HEK293 (cell line): ENCODE measurements at regions not wholly inside any gene's neighbourhood (a gene's known extent, or its start where the extent isn't known, plus 50 kb on each side); places are given as distances from the start of the nearest gene placed in this dataset.

ENCODE experiments used
- CTCF ChIA-PET: fragments of 350-600 bp; formaldehyde crosslinking; extraction: SDS; loops from one replicate; lab custom pipeline; 2021; ENCODE audit warnings: antibody characterized with exemption; lab: Yijun Ruan, JAX
- POLR2A ChIA-PET: fragments of 300-600 bp; formaldehyde crosslinking; extraction: SDS; loops from one replicate; lab custom pipeline; 2020; ENCODE audit warnings: antibody characterized with exemption, inconsistent platforms; lab: Yijun Ruan, JAX
- H3K27ac ChIP-seq: fragments of 200-500 bp; sonication (Bioruptor generic); 2 replicates; pipeline ENCODE4 v1.5.1; 2014; ENCODE audit warnings: low read depth, low read length, control low read depth, inconsistent platforms; ENCODE audit errors: extremely low read depth
- H3K36me3 ChIP-seq, 2 experiments: fragments of 200-500 bp in 1 of 2; sonication (Bioruptor generic) in 1 of 2; 1 replicate in 1 of 2; 2 replicates in 1 of 2; pipeline ENCODE4 v1.5.1; 2014 to 2017; ENCODE audit warnings: inconsistent platforms in 2 of 2, low read length in 2 of 2; ENCODE audit not compliant: control insufficient read depth in 2 of 2, insufficient read depth in 1 of 2
- H3K4me1 ChIP-seq: fragments of 200-500 bp; sonication (Bioruptor generic); 2 replicates; pipeline ENCODE4 v1.5.1; 2014; ENCODE audit warnings: mild to moderate bottlenecking, low read length, inconsistent platforms; ENCODE audit not compliant: control insufficient read depth, insufficient read depth
- H3K4me3 ChIP-seq: 2 replicates; pipeline ENCODE4 v1.5.1; 2011; ENCODE audit warnings: low read depth, mild to moderate bottlenecking, control low read depth, low read length, moderate library complexity
- H3K9me3 ChIP-seq: fragments of 200-500 bp; sonication (Bioruptor generic); 2 replicates; pipeline ENCODE4 v1.5.1; 2014; ENCODE audit warnings: low read depth, low read length, inconsistent platforms; ENCODE audit not compliant: control insufficient read depth, insufficient read depth
- BCL11B ChIP-seq: fragments of 450-650 bp; formaldehyde crosslinking; IDR thresholded peaks from 2 replicates; pipeline ENCODE4 v1.5.1; 2016; ENCODE audit warnings: low read depth, missing biosample characterization, missing genetic modification characterization
- KLF9 ChIP-seq: fragments of 450-650 bp; formaldehyde crosslinking; IDR thresholded peaks from 2 replicates; pipeline ENCODE4 v1.5.1; 2016; ENCODE audit warnings: missing biosample characterization, missing genetic modification characterization, low read depth
- SP3 ChIP-seq: fragments of 450-650 bp; formaldehyde crosslinking; IDR thresholded peaks from 2 replicates; pipeline ENCODE4 v1.5.1; 2016; ENCODE audit warnings: missing biosample characterization, missing genetic modification characterization
- ZEB2 ChIP-seq: fragments of 450-650 bp; formaldehyde crosslinking; IDR thresholded peaks from 2 replicates; pipeline ENCODE4 v1.5.1; 2016; ENCODE audit warnings: missing biosample characterization, missing genetic modification characterization
- ZNF121 ChIP-seq: fragments of 450-650 bp; formaldehyde crosslinking; IDR thresholded peaks from 2 replicates; pipeline ENCODE4 v1.5.1; 2016; ENCODE audit warnings: missing biosample characterization, missing genetic modification characterization
- ZNF155 ChIP-seq: fragments of 450-650 bp; formaldehyde crosslinking; IDR thresholded peaks from 2 replicates; pipeline ENCODE4 v1.5.1; 2016; ENCODE audit warnings: missing biosample characterization, missing genetic modification characterization
- ZNF292 ChIP-seq: fragments of 450-650 bp; formaldehyde crosslinking; IDR thresholded peaks from 2 replicates; pipeline ENCODE4 v1.5.1; 2016; ENCODE audit warnings: low read depth, missing biosample characterization, missing genetic modification characterization, borderline replicate concordance
- ZNF341 ChIP-seq: fragments of 450-650 bp; formaldehyde crosslinking; IDR thresholded peaks from 2 replicates; pipeline ENCODE4; 2016; ENCODE audit warnings: low read depth, missing biosample characterization, missing genetic modification characterization
- ZNF391 ChIP-seq: fragments of 450-650 bp; formaldehyde crosslinking; IDR thresholded peaks from 2 replicates; pipeline ENCODE4 v1.5.1; 2016; ENCODE audit warnings: low read depth, missing biosample characterization, missing genetic modification characterization, borderline replicate concordance
- ZNF416 ChIP-seq: fragments of 450-650 bp; formaldehyde crosslinking; IDR thresholded peaks from 2 replicates; pipeline ENCODE4 v1.5.1; 2016; ENCODE audit warnings: missing biosample characterization, missing genetic modification characterization
- ZNF426 ChIP-seq: fragments of 450-650 bp; formaldehyde crosslinking; IDR thresholded peaks from 2 replicates; pipeline ENCODE4 v1.5.1; 2017; ENCODE audit warnings: missing biosample characterization, missing genetic modification characterization, mild to moderate bottlenecking, inconsistent platforms, moderate library complexity
- ZNF558 ChIP-seq: fragments of 450-650 bp; formaldehyde crosslinking; IDR thresholded peaks from 2 replicates; pipeline ENCODE4 v1.5.1; 2016; ENCODE audit warnings: missing biosample characterization, missing genetic modification characterization
- ZNF677 ChIP-seq: fragments of 450-650 bp; IDR thresholded peaks from 2 replicates; pipeline ENCODE4 v1.5.0; 2018; ENCODE audit warnings: missing biosample characterization, mild to moderate bottlenecking, missing genetic modification characterization, moderate library complexity
- ZNF747 ChIP-seq: fragments of 450-650 bp; formaldehyde crosslinking; IDR thresholded peaks from 2 replicates; pipeline ENCODE4 v1.5.1; 2016; ENCODE audit warnings: missing biosample characterization, missing genetic modification characterization
- ZSCAN23 ChIP-seq: fragments of 450-650 bp; formaldehyde crosslinking; IDR thresholded peaks from 2 replicates; pipeline ENCODE4 v1.5.1; 2016; ENCODE audit warnings: missing biosample characterization, missing genetic modification characterization
- TF ChIP-seq, protein P1 (sequence below): fragments of 450-650 bp; formaldehyde crosslinking; conservative IDR thresholded peaks from 2 replicates; pipeline ENCODE4 v1.5.1; 2016; ENCODE audit warnings: low read depth, missing biosample characterization, missing genetic modification characterization
- TF ChIP-seq, protein P2 (sequence below): fragments of 450-650 bp; formaldehyde crosslinking; optimal IDR thresholded peaks from 2 replicates; pipeline ENCODE3; 2016; ENCODE audit warnings: missing biosample characterization, mild to moderate bottlenecking, missing genetic modification characterization
- TF ChIP-seq, protein P3 (sequence below): fragments of 450-650 bp; formaldehyde crosslinking; IDR thresholded peaks from 2 replicates; pipeline ENCODE4 v1.5.1; 2016; ENCODE audit warnings: missing biosample characterization, missing genetic modification characterization, low read depth
- TF ChIP-seq, protein P4 (sequence below): fragments of 450-650 bp; formaldehyde crosslinking; IDR thresholded peaks from 2 replicates; pipeline ENCODE4 v1.5.1; 2017; ENCODE audit warnings: missing biosample characterization, missing genetic modification characterization
- TF ChIP-seq, protein P5 (sequence below): fragments of 450-650 bp; formaldehyde crosslinking; IDR thresholded peaks from 2 replicates; pipeline ENCODE4 v1.5.1; 2016; ENCODE audit warnings: missing biosample characterization, missing genetic modification characterization

DNA sequence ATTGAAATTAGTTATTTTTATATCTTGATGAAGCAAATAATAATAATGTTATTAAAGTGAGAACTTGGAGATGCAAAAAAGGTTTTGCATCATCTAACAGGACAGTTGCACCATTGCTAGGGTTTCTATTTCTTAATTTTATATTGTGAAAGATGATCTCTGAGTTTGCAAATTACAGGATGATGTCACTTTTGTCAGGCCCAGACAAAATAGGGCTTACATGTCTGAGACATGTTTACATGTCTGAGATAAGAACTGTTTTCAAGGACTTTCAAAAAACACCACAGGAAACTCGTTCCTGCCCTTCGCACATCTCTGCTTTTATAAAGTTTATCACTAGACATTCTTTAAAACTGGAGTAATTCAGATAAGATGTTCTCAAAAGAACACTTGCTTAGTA, 1075.8 kb upstream of the MANEA start (continued):
- TF ChIP-seq, protein P1, sequence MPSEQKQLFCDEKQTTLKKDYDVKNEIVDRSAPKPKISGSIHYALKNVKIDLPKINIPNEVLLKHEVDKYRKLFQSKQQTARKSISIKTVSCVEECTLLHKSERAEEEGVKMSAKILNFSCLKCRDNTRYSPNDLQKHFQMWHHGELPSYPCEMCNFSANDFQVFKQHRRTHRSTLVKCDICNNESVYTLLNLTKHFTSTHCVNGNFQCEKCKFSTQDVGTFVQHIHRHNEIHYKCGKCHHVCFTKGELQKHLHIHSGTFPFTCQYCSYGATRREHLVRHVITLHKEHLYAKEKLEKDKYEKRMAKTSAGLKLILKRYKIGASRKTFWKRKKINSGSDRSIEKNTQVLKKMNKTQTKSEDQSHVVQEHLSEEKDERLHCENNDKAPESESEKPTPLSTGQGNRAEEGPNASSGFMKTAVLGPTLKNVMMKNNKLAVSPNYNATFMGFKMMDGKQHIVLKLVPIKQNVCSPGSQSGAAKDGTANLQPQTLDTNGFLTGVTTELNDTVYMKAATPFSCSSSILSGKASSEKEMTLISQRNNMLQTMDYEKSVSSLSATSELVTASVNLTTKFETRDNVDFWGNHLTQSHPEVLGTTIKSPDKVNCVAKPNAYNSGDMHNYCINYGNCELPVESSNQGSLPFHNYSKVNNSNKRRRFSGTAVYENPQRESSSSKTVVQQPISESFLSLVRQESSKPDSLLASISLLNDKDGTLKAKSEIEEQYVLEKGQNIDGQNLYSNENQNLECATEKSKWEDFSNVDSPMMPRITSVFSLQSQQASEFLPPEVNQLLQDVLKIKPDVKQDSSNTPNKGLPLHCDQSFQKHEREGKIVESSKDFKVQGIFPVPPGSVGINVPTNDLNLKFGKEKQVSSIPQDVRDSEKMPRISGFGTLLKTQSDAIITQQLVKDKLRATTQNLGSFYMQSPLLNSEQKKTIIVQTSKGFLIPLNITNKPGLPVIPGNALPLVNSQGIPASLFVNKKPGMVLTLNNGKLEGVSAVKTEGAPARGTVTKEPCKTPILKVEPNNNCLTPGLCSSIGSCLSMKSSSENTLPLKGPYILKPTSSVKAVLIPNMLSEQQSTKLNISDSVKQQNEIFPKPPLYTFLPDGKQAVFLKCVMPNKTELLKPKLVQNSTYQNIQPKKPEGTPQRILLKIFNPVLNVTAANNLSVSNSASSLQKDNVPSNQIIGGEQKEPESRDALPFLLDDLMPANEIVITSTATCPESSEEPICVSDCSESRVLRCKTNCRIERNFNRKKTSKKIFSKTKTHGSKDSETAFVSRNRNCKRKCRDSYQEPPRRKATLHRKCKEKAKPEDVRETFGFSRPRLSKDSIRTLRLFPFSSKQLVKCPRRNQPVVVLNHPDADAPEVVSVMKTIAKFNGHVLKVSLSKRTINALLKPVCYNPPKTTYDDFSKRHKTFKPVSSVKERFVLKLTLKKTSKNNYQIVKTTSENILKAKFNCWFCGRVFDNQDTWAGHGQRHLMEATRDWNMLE (tag by site-specific recombination), result 0 out of 2 replicates have a peak, but pooled peaks have one; percentile 34
- TF ChIP-seq ZNF416 (tag by site-specific recombination) (no peak), ZSCAN23 (tag by site-specific recombination) (no peak), ZNF426 (no peak)

DNA sequence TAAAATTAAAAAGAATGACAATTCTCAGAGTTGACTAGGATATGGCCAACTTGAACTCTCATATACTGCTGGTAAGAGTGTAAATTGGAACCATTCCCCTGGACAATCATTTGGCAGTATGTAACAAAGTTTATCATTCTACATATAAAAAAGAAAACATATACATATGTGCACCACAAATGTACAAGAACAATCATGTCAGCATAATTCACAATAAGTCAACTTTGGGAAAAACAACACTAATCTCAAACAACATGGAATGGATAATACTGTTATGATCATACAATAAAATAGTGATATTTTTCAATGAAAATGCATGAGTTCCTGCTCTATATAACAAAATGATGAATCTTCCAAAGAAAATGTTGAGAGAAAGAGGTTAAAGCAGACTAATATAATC, 1078.7 kb upstream of the EPHA7 start:
- ChIA-PET CTCF (no interaction called here), POLR2A (no interaction called here)
- no peak overlapping the region for H3K4me3 ChIP-seq
- TF ChIP-seq KLF9 (tag by site-specific recombination) (no peak), ZNF558 (tag by site-specific recombination) (no peak), ZNF121 (no peak)
- TF ChIP-seq, protein P2, sequence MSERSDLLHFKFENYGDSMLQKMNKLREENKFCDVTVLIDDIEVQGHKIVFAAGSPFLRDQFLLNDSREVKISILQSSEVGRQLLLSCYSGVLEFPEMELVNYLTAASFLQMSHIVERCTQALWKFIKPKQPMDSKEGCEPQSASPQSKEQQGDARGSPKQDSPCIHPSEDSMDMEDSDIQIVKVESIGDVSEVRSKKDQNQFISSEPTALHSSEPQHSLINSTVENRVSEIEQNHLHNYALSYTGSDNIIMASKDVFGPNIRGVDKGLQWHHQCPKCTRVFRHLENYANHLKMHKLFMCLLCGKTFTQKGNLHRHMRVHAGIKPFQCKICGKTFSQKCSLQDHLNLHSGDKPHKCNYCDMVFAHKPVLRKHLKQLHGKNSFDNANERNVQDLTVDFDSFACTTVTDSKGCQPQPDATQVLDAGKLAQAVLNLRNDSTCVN (tag by site-specific recombination), result no peak
- H3K4me1 ChIP-seq, result no peaks in the 10 kb centered on the region
- H3K36me3 ChIP-seq, result no peaks in the 10 kb centered on the region
- no peak overlapping the region for H3K27ac ChIP-seq
- H3K9me3 ChIP-seq, result no peaks in the 10 kb centered on the region

DNA sequence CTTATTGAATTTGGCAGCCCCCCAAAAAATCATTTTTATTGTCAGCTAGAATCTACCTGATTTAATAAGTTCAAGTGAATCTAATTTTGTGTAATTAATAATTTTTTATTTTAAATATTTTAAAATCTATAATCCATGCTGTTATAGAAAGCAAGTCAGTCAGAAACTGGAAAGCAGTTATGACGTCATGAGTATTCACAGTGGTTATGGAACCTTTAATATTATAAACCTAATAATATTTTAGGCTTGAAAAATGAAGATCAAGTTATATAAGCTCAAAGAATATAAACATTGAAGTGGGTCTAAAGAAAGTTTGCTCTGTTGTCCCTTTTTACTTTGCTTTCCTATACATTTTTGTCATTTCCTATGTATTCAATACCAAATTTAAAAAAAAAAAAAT, 1075.1 kb upstream of the EPHA7 start:
- Histone ChIP-seq H3K27ac (no peak overlapping the region), H3K9me3 (no peaks in the 10 kb centered on the region), H3K4me1 (no peaks in the 10 kb centered on the region), H3K4me3 (no peak overlapping the region)
- TF ChIP-seq, protein P3, sequence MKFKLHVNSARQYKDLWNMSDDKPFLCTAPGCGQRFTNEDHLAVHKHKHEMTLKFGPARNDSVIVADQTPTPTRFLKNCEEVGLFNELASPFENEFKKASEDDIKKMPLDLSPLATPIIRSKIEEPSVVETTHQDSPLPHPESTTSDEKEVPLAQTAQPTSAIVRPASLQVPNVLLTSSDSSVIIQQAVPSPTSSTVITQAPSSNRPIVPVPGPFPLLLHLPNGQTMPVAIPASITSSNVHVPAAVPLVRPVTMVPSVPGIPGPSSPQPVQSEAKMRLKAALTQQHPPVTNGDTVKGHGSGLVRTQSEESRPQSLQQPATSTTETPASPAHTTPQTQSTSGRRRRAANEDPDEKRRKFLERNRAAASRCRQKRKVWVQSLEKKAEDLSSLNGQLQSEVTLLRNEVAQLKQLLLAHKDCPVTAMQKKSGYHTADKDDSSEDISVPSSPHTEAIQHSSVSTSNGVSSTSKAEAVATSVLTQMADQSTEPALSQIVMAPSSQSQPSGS, result peak; percentile 57
- no peak for TF ChIP-seq ZNF341
- TF ChIP-seq, all 188 proteins: peak for 1
- H3K36me3 ChIP-seq, result no peaks in the 10 kb centered on the region
- ChIA-PET POLR2A (interaction anchor here (0.6 kb wide), 1 partner anchor 21 kb away, joined by 3 read pairs; no protein-coding TSS in a partner anchor), CTCF (no interaction called here)

DNA sequence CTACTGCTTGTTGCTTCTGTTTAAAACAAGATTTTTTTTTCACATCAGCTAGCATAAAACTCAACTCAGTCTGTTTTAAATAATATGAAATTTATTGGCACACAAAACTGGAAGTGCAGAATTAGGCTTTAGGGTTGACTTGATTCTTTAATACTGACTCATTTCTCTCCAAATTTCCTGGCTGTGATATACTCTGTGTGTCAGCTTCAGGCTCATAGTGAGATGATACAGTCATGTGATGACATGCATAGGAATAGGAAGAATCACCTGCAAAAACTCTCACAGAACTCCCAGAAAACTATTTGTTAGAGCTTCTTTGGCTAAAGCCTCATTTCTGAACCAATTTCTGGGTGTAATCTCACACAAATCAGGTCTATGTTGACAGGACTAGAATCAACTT, 1068.0 kb upstream of the EPHA7 start:
- no peak overlapping the region for H3K27ac ChIP-seq
- no peak for TF ChIP-seq BCL11B (tag by site-specific recombination)
- TF ChIP-seq ZNF292 (tag by site-specific recombination), result no peak
- TF ChIP-seq ZNF677 (tag by site-specific recombination), result no peak
- TF ChIP-seq ZNF155 (tag by site-specific recombination), result no peak
- TF ChIP-seq, protein P4, sequence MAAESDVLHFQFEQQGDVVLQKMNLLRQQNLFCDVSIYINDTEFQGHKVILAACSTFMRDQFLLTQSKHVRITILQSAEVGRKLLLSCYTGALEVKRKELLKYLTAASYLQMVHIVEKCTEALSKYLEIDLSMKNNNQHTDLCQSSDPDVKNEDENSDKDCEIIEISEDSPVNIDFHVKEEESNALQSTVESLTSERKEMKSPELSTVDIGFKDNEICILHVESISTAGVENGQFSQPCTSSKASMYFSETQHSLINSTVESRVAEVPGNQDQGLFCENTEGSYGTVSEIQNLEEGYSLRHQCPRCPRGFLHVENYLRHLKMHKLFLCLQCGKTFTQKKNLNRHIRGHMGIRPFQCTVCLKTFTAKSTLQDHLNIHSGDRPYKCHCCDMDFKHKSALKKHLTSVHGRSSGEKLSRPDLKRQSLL (tag by site-specific recombination), result no peak
- TF ChIP-seq ZNF391, result no peak
- TF ChIP-seq ZNF747 (tag by site-specific recombination), result no peak
- TF ChIP-seq, protein P5, sequence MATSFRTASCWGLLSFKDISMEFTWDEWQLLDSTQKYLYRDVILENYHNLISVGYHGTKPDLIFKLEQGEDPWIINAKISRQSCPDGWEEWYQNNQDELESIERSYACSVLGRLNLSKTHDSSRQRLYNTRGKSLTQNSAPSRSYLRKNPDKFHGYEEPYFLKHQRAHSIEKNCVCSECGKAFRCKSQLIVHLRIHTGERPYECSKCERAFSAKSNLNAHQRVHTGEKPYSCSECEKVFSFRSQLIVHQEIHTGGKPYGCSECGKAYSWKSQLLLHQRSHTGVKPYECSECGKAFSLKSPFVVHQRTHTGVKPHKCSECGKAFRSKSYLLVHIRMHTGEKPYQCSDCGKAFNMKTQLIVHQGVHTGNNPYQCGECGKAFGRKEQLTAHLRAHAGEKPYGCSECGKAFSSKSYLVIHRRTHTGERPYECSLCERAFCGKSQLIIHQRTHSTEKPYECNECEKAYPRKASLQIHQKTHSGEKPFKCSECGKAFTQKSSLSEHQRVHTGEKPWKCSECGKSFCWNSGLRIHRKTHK (tag by site-specific recombination), result no peak
- no peak for TF ChIP-seq SP3 (tag by site-specific recombination)
- TF ChIP-seq ZEB2 (tag by site-specific recombination), result no peak
- TF ChIP-seq, all 188 proteins: peak for 0
- H3K9me3 ChIP-seq, result no peaks in the 10 kb centered on the region
- no peaks in the 10 kb centered on the region for H3K4me1 ChIP-seq
- ChIA-PET POLR2A (no interaction called here), CTCF (no interaction called here)
- no peaks in the 10 kb centered on the region for H3K36me3 ChIP-seq
- H3K4me3 ChIP-seq, result no peak overlapping the region
